HG02678 (cell line): ENCODE measurements at regions not wholly inside any gene's neighbourhood (a gene's known extent, or its start where the extent isn't known, plus 50 kb on each side); places are given as distances from the start of the nearest gene placed in this dataset.
"Not testable (repeated sequence)": the region's sequence is repeated elsewhere in the genome, so short reads cannot be mapped to it uniquely, and the experiment has no call there.

Source experiments
- ATAC-seq: cut with Tn5 transposase; IDR thresholded peaks from one replicate; pipeline ENCODE4 v1.9.1; 2021; ENCODE audit warnings: mild to moderate bottlenecking, moderate library complexity; ENCODE audit not compliant: unreplicated experiment

DNA sequence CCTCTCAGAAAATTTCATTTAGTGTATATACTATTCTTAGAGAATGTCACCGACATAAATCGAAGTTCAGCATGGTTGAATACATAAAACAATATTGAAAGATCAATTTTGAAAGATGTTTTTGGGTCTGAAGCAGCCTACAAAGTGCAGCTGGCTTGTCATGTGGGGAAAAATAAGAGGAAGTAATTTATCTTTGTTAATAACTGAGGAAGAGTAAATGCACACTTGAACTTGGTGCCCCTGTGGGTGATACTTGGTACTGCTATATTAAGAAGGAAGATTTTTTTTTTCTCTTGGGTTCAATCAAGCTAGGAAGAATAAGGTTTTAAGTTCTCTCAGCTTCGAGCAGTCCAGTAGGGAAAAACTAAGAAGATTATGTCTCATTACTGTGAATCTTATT lies 661.3 kb downstream of the RPL10L start:
- no peak for ATAC-seq

DNA sequence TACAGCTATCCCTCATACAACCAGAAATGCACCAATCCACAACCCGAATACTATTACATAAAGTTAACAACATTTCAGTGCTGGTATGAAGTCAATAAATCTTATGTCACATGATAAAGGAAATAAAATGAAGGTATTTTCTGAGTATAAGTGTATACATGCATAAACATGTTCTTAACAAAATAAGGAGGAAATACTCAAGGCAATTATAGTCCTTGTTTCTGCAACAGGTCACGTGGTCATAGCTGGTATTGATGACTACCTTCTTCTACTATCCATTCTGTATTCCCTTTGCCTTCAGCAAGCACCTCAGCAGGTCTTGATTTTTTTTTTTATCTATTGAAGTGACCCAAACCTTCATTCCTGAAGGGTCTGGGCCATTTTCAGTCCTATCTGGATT lies 675.6 kb downstream of the RPL10L start:
- ATAC-seq: no peak

DNA sequence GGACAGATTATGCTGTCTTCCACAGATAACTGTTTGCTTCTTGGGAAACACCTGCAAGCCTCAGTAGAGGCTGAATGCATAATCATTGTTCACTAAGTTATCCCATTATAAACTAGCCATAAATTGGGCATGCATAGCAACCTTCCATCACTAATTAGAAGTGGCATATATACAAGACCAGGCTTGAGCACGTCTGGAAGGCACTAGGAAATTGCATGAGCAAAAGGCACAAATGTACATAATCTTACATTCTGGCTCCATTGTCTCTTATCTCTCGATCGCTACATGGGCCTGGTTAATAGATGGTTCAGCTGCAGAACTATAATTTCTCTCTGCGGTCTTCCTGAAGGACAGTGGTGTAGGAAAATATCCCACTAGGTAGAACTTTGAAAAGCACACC lies 679.2 kb downstream of the RPL10L start:
- no peak for ATAC-seq

DNA sequence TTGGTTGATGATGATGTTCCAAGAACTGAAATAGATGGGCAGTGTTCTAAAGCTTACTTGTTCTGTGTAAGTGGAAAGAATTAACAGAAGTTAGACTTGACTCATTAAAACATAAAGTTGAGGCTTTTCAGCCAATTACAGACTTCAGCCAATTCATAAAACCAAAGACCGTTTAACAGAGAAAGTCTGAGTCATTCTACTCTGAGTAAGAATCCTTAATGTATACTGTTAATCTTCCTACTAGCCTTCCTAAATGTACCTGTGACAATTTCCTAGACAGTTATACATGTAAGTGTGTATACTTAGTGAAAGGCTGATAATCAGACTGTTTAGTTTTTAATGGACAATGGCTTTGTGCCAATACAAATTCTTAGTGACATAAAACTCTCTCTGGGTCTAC lies 681.0 kb downstream of the RPL10L start:
- no peak for ATAC-seq

DNA sequence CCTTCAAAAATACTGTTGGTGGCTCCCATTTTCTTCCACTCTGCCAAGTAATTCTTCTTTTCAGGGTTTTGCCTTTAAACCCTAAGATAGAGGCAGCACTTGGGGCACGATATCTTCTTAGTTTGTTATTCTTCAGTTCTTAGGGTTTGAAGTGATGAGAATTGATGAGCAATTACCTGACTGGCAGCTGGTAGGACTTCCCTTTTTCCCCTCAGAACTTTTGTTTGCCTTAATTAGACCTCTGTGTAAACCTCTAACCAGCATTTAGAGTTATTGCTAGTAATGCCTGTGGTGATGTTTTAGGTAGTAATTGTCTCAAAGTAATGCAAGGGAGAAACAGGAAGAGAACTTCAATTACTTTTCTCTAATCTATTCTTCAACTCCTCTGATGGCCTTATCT lies 683.5 kb downstream of the RPL10L start:
- no peak for ATAC-seq

DNA sequence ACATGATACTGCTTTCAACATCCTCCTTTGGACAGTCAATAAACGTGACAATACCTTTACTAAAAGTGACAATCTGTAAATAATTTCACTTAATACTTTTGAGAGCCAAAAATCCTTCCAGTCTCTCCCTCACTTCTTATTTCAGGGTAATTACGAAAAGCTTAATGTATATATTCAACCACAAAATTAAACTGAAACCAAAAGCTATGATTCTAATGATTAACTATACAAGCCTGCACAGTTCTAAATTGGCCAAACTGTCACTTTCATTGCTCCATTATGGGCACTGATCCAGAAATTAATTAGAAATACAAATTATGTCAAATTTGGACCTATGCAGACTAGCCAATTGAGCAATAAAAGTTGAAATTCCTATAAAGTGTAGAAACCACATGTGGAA lies 696.5 kb upstream of the MIS18BP1 start:
- ATAC-seq: no peak

DNA sequence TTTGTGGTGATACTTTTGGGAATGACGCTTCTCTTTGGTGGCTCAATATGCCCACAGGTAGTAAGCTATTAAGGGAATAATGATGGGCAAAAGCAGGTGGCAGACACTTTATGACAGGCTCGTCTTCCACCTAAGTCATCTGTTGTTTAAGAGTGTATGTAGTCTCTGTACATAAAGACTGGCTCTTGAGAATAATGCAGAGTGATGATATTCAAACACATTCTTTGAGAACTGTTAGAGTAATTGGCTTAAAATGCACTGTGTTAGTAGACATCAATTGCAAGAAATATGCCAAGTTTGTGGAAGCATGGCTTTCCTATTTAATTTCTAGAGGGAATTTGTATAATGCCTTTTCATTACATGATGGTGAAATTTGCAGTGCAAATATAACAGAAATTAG lies 694.8 kb upstream of the MIS18BP1 start:
- no peak for ATAC-seq

DNA sequence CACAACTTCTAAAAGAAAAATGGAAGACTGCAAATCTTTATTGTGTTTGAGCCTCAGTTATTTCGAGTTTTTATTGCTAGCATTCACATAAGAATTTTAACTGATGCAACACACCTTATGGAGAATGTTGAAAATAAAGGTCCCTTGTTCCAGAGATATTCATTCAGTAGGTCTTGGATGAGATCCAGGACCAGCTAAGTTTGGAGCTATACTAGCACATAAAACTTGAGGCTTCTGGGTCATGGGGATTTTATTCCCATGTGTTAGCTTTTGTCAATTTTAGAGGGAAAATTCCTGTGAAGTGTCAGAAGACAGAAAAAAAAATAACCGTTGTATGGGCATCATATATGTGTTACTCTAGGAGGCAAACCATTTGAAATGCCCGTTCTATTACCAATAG lies 693.2 kb upstream of the MIS18BP1 start:
- no peak for ATAC-seq

DNA sequence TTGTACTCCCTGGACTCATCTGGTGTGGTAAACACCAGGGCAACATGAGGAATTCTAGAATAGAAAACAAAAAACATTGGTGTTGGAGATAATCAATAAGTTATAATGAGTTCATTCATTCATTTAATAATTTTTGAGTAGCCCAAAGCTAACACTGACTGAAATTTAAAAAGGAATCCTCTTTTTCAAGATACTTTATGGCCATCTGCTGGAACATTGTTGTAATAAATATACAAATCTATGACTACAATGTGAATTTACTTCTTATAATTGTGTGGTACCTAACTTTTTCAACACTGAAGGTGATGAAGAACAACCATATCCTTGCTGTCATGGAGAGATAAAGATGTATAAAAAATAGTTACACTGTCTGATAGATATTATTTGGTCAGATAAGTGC lies 687.3 kb upstream of the MIS18BP1 start:
- ATAC-seq: no peak

DNA sequence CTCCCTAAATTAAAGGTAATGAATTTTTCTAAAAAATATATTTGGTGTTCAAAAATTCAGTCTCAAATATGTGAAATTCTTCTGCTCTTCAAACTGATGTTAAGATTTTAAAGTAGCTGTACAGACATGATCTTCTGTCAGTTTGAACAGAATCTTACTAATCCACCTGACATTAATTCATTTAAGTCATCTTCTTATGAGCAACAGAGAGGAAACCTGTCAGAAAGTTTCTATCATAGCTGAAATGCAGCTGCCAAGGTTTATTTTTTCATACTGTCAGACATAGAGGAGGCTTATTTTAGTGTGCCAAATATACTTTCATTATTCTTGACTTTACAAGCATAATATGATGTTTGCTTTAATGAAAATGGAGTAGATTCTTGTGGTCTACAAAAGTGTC lies 686.6 kb upstream of the MIS18BP1 start:
- no peak for ATAC-seq

DNA sequence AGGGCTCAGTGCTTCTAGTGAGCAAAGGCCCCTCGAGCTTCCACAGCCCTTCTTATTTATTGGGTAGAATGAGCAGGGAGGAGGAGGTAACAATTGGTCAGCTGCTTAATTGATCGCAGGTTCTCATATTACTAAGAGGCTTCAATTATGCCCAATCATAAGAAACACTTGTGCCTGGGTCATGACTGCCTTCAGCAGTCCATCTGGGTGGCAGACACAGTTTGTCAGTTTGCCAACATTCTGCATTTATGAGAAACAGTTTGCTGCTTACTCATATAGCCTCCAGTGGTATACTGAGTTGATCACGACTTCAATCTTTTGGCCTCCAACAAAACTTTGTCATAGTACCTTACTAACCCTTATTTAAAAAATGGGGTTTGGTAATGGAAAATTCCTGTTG lies 667.0 kb upstream of the MIS18BP1 start:
- not testable (repeated sequence) for ATAC-seq

DNA sequence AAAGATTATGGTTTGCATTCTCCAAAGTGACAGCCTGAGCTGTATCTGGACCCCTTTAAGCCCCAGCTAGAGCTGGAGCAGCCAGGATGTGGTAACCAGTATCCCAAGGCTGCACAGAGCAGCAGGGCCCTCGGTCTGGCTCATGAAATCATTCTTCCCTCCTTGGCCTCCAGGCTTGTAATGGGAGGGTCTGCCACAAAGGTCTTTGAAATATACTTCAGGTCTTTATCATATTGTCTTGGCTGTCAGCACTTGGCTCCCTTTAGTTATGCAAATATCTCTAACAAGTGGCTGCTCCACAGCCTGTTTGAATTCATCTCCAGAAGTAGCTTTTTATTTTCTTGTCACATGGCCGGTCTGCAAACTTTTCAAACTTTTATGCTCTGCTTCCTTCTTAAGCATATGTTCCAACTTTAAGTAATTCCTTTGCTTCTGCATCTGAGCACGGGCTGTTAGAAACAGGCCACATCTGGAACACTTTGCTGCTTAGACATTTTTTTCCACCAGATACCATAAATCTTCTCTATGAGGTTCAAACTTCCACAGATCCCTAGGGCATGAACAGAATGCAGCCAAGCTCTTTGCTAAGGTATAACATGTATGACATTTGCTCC lies 663.4 kb upstream of the MIS18BP1 start:
- no peak for ATAC-seq

DNA sequence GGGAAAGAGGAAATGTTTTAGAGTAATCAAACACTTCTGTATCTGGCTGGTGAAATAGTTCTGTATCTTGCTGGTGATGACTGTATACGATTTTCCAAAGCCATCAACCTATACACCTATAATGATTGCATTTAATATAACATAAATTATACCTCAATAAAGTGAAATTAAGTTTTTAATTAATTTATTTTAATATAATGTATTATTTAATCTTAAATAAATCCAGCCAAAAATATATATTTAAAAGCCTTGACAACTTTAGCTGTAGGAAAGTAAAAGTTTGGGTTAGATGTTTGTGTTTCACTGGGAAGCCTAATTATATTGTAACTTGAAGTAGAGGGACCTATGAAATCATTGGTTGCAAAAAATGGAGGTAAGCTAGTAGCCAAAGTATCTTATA lies 654.8 kb upstream of the MIS18BP1 start:
- no peak for ATAC-seq

DNA sequence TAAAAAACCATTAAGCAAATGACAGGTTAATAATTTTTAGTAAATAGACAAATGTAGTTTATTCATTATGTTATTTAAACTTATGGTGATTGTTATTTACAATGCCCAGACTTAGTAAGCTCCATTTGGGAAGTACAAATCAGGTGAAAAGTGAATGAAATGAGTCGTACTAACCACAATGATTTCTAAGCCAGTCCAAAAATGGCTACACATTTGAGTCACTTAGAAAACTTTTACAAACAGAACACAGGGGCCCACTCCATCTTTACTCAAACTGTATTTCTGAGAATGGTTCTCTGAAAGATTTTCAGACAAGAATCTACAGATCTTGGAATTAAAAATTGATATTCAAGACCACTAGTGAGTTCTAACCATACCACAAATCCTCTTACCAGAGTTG lies 653.3 kb upstream of the MIS18BP1 start:
- peak; percentile 60 for ATAC-seq

DNA sequence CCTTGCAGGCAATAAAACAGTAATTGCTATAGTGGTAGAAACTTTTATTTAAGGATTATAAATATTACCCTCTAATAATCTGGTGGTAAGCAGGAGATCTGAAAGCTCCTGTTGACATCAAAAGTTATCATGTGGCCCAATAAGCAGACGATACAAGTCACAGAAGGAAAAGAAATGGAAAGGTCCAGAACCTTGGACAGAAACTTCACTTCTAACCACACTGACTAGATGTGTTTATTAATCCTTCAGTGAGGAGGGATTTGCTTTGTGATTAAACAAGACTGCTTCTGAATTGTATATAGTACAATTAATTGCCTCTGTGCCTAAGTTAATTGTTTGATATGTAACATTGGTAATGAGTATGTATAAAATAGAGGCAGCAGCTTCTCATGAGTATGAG lies 652.7 kb upstream of the MIS18BP1 start:
- no peak for ATAC-seq

DNA sequence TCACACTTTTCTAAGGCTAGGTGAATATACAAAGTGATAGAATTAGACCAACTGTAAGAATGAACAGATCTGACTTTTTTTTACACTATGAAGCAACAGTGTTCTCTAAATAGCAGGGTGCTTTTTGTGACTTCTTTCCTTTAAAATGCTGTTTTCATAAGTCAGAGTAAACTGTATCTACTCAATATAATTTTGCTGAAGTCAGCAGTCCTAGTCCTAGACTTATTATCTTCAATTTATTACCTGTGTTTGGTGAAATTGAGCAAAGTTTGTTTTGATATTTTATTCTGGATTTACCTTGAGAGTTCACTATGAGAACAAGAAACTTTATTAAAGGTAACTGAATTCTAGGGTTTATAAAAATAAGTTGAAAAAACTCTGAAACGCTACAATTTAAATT lies 651.3 kb upstream of the MIS18BP1 start:
- no peak for ATAC-seq

DNA sequence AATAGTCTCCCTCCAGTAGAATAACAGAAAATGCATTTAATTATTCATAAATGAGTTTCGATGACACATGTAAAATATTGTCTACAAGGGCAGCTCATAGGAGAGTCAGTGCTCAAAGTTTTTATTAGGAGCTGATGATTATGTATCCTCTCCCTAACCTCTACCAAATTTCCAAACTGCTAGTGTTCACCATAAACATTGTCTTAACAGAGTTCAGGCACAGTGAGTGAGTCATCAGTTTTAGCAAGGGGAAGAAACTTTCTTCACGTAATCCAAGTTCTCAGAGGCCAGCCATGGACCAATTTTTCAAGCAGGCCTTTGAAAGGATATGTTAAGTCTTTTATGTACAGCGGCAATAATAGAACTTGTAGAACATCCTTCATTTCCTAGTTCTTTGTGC lies 649.2 kb upstream of the MIS18BP1 start:
- ATAC-seq: no peak

DNA sequence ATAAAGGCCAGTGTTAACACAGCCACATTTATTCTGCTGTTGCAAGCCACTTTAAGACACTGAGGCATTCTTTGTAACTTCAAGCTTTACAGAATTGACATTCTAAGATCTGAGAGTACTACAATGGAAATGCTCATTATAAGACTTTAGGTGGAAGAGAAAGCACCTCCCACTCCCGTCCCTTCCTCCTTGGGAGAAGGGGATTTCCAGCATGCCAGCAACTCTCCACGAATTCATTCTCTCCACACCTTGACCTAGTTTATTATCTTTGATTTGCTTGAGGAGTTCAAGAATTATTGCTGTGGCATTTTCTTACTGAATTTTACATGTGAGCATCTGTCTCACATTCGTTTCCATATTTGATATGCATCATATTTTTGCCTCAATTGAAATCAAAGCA lies 644.4 kb upstream of the MIS18BP1 start:
- ATAC-seq: no peak

DNA sequence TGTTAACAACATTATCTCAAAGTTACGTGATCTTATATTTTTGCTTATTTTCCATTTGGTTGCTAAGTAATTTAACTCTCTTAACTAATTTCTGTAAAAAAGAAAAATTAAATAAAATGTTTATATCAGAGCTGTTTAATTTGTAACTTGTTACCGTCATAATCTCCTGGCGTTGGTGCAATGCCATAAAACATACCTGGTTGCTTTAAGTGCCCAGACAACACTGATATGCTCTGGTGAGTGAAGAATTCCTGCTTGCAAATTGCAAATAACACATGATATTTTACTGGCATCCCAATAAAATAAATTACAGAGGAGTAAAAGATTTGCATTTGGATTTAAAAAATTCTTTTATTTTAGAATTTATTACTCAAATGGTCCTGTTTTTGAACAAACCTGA lies 640.1 kb upstream of the MIS18BP1 start:
- no peak for ATAC-seq

DNA sequence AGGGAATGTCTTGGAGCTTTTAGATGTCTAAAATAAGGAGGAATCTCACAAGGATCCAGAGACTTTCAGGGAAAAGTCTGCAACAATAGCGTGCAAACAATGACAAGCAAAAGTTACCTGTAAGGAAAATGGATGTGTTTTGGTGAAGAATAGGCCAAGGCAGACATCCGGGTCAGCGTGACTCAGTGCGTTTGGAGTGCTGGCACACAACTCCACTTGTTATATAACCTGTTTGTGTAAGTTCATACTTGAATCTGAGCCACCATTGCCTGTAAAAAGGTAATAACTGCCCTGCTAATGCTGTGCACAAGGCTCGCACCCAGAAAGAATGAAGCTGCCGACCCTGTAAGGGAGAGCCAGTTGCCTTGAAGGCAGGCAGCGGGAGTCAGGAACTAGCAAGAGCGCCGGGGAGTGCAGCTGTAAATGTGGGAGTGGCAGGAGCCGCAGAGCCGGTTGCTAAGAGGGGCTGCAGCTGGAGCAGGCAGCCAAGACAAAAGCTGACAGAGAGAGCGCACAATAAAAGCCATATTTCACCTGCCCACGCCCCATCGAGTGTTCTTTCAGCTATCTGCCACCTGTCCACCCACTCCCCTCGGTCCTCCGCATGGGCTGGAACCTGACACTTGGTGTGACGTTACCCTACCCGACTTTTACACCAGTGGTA lies 638.5 kb upstream of the MIS18BP1 start:
- no peak for ATAC-seq

DNA sequence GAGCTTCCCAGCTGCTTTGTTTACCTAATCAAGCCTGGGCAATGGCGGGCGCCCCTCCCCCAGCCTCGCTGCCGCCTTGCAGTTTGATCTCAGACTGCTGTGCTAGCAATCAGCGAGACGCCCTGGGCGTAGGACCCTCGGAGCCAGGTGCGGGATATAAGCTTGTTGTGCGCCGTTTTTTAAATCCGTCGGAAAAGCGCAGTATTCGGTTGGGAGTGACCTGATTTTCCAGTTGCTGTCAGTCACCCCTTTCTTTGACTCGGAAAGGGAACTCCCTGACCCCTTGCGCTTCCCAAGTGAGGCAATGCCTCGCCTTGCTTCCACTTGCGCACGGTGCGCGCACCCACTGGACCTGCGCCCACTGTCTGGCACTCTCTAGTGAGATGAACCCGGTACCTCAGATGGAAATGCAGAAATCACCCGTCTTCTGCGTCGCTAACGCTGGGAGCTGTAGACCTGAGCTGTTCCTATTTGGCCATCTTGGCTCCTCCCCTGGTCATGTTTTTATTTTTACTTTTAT lies 635.8 kb upstream of the MIS18BP1 start:
- not testable (repeated sequence) for ATAC-seq

DNA sequence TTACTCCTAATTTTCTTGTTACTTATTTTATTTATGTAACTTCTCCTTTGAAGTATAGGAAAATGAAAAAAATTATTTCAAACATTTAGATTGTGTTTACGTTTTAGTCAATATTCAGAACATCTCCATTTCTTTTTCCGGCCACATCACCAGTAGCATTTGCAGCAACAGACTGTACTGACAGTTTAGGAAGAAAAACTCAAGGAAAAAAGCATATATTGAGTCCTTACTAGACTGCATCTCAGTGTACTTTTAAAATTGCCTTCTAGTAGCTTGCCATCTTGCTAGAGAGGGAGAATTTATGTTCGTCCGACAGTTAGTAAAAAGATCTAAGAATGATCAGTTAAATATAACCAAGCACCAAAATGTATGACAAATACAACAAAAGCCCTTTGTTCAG lies 625.0 kb upstream of the MIS18BP1 start:
- ATAC-seq: no peak

DNA sequence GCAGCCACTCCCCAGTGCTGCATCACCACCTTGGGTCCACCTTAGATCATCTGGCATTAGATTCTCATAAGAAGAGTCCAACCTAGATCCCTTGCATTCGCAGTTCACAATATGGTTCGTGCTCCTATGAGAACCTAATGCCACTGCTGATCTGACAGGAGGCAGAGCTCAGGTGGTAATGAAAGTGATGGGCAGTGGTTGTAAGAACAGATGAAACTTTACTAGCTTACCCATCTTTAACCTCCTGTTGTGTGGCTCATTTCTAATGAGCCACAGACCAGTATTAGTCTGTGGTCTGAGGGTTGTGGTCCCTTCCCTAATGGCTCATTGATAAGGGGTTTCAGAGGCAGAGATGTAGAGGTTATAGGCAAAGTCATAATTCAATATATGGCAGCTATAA lies 615.9 kb upstream of the MIS18BP1 start:
- peak; percentile 14 for ATAC-seq
